DMS 273 (cell line): ENCODE measurements at regions not wholly inside any gene's neighbourhood (a gene's known extent, or its start where the extent isn't known, plus 50 kb on each side); places are given as distances from the start of the nearest gene placed in this dataset.
A peak's percentile ranks its signal among the peaks of the same experiment; 100 is the strongest.

Experiments used
- DNase-seq: peaks from one replicate; lab custom pipeline; 2025; ENCODE audit not compliant: unreplicated experiment; lab: John Stamatoyannopoulos, UW

DNA sequence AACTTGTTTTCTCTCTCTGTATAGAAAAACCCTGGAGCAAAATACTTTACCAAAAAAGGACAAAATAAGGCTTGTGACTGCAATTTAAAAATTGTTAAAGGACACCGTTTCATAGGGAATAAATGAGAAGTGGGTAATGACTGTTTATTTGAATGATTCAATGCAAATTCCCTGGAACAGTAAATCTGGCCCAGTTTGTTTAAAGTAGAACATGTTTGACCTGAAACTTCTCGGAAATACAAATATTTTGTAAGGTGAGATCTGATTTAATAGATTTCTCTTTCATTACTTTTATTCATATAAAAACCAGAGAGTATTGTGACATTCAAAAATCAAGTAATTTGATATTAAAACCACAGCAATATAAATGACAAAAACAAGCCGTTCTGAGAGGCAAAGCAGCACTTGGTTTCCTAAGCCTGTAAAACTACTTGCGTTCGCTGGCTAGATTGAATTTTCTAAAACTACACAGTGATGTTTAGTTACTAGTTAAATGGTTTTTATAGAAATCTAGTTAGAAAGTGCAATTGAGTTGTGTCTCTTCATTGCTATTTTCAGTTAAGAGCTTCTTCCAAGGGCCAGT lies 76.8 kb upstream of the PITRM1 start:
- DNase-seq = no peak

GRCh38 chr10:3248526-3249306 lies 76.1 kb upstream of the PITRM1 start:
- no peak for DNase-seq

GRCh38 chr10:3245395-3245794 lies 72.8 kb upstream of the PITRM1 start:
- DNase-seq = no peak

GRCh38 chr10:3241967-3242650 lies 69.5 kb upstream of the PITRM1 start:
- no peak for DNase-seq

DNA sequence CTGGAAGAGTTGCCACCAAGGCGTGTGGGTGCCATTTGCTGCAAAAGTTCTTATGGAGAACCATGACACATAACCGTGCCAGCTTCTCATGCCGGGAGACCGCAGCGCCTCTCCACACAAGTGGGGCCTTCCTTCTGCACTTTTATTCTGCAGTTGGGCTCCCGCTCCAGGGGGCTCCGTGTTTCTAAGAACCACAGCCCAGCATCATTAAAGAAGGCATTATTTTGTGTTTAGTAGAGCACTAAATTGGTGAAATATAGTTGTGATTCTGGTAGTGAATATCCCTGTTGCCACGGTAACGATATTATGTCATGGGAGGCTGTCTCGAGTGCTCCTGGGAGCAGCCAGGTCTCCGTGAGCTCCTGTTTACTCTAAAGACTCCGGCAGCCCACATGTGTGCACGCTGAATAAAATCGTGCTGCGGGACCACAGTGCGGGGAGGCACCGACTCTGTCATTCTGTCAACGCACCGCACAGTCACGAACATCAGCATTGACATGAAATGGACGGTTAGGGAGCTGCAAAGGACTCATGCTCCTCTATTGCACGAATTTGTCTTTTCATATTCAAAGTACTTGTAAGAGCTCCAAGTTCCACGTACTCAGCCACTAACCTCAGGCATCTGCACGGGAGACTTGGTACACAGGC lies 68.8 kb upstream of the PITRM1 start:
- no peak for DNase-seq

DNA sequence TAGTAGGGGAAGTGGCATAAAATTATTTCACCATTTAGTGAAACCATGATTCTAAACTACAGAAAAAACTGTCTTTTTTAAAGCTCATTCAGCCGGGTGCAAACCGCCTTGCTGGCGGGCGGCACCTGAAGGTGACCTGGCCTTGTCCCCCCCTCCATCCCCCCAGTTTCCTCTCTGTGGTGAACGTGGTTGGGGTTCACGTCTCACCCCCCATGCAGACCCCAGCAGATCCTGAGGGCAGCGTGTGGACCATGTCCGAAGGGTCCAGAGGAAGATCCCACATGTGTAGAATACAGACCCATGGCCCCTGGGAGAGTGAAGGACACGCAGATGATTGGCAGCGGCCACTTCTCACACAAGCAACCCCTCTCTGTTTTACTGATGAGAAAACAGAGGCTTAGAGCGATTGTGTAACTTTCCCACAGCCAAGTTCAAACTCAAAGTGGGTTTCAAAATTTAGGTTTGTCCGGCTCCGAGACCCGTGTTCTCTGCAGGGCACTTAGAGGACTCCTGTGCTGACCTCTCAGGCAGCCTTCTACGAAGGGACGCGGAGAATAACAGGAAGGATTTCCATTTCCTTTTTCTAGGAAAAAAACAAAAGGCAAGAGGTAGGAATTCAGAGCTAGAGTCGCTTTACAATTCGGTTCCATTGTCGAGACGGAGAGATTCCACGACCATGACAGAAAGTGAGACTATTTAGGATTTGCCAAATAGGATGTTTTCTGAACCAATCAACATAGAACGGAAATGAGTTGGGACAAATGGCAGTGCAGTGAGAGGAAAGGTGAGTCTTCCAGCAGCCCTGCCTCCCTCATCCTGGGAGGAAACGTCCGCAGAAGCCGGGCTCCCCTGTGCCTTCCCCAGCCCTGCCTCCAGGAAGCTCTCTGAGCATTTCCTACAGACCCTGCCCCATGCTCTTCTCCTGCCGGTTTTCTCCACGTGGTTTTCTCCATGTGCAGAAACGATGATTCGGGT lies 67.6 kb upstream of the PITRM1 start:
- DNase-seq = no peak

GRCh38 chr10:3239066-3239919 lies 66.7 kb upstream of the PITRM1 start:
- peak; percentile 36 for DNase-seq

- no peak for DNase-seq
These were observed 65.7 kb upstream of the PITRM1 start for GRCh38 chr10:3238115-3238871.

GRCh38 chr10:3237530-3237929 lies 64.9 kb upstream of the PITRM1 start:
- DNase-seq = no peak

- no peak for DNase-seq
These were observed 64.2 kb upstream of the PITRM1 start for GRCh38 chr10:3236644-3237404.

DNA sequence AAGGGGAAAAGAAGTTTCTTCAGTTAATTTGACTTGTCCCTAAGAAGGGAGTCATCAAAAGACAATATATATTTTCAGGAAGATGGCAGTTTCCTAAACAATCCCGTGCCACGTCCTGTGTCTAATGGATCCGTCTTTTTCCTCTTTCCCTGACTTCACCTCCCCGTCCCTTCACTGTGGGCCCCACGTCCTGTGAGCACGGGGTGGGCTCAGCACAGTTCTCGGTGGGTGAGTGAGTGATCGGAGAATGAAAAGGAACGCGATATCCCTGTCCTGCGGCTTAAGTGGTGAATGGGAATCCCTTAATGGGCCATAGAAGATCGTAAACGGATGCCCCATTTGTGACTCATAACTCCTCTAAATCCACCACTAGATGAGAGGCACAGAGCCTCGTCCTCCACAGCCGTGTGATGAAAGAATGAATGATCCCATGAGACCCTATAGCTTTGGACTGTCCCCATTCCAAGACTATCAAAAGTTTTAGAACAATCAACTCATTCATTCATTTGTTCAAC lies 63.5 kb upstream of the PITRM1 start:
- DNase-seq = no peak

DNA sequence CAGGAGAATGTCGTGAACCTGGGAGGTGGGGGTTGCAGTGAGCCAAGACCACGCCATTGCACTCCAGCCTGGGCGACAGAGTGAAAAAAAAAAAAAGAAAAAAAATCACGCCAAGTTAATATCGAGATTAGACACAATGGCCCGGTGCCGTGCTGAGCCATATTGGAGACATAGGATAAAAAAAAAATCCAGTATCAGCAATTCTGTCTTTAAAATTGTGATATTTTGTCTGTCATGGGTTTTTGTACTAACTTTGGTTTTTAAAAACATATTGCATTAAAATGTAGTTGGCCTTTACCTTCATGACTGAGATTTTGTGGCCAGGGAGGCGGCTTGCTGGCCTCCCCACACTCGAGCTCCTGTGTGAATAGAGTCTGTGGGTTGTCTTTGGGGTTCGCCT lies 62.8 kb upstream of the PITRM1 start:
- DNase-seq = no peak

GRCh38 chr10:3233486-3233990 lies 61.0 kb upstream of the PITRM1 start:
- no peak for DNase-seq

- DNase-seq = no peak
These were observed 59.6 kb upstream of the PITRM1 start for GRCh38 chr10:3231951-3232730.

- no peak for DNase-seq
These were observed 57.2 kb upstream of the PITRM1 start for GRCh38 chr10:3229815-3230214.

DNA sequence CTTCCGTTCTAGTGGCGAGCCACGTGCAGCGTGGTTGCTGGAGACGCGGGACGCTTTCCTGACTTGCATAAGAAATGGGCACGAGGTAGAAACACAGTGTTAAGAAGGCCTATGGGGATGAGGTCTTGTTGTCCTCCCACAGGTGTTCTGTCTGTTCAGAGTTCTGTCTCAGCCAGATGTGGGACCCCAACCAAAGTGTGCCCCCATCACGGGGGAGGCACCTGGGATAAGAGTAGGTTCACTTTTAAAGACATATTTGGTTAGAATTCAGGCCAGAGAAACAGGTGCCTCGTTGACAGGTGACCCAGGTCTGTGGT lies 56.0 kb upstream of the PITRM1 start:
- DNase-seq = no peak
